ENCODE measurements at regions not wholly inside any gene's neighbourhood (a gene's known extent, or its start where the extent isn't known, plus 50 kb on each side); places are given as distances from the start of the nearest gene placed in this dataset.

- DNase-seq: no peak
- H3K9me3 Mint-ChIP-seq (ENCODE audit: unreplicated experiment): peaks cover 15% of the 10 kb centered on the region
- no peak for TF ChIP-seq CTCF (IDR thresholded peaks at IDR 0.05; ENCODE audit: insufficient read depth in 1 of 2, low read depth in 1 of 2, low read length in 1 of 2, severe bottlenecking in 1 of 2, unreplicated experiment in 1 of 2)
- BruUV-seq (replicated peaks): no TSS peak
- Histone ChIP-seq H3K9me3 (no peaks in the 10 kb centered on the region), H3K27me3 (replicated peaks; ENCODE audit: control insufficient read depth, insufficient read depth, low read length) (no peaks in the 10 kb centered on the region), H3K4me3 (ENCODE audit: low read depth, low read length) (no peak overlapping the region), H3K36me3 (ENCODE audit: control insufficient read depth, insufficient read depth, low read length) (no peaks in the 10 kb centered on the region), H3K4me1 (no peaks in the 10 kb centered on the region)
- no peak overlapping the region for H3K27ac Mint-ChIP-seq (ENCODE audit: unreplicated experiment)
- ChIA-PET CTCF (no interaction called here), POLR2A (no interaction called here)
- no peaks in the 10 kb centered on the region for H3K36me3 Mint-ChIP-seq (ENCODE audit: insufficient read depth, unreplicated experiment)
- H3K27me3 Mint-ChIP-seq (ENCODE audit: insufficient read depth, unreplicated experiment): no peaks in the 10 kb centered on the region
- H3K4me3 Mint-ChIP-seq (ENCODE audit: unreplicated experiment): no peak overlapping the region
- intact Hi-C loops (cut with micrococcal nuclease; ENCODE audit: unreplicated experiment): no loop called here
- H3K4me1 Mint-ChIP-seq (ENCODE audit: low read depth, unreplicated experiment): no peaks in the 10 kb centered on the region
These were observed 687.2 kb downstream of the MATN1 start for GRCh38 chr1:30036229-30036547.

- H3K9me3 ChIP-seq: no peaks in the 10 kb centered on the region
- no peak for TF ChIP-seq CTCF (IDR thresholded peaks at IDR 0.05; ENCODE audit: insufficient read depth in 1 of 2, low read depth in 1 of 2, low read length in 1 of 2, severe bottlenecking in 1 of 2, unreplicated experiment in 1 of 2)
- no peaks in the 10 kb centered on the region for H3K27me3 ChIP-seq (replicated peaks; ENCODE audit: control insufficient read depth, insufficient read depth, low read length)
- intact Hi-C loops (cut with micrococcal nuclease; ENCODE audit: unreplicated experiment): no loop called here
- DNase-seq: no peak
- H3K4me1 Mint-ChIP-seq (ENCODE audit: low read depth, unreplicated experiment): no peaks in the 10 kb centered on the region
- no peaks in the 10 kb centered on the region for H3K36me3 Mint-ChIP-seq (ENCODE audit: insufficient read depth, unreplicated experiment)
- H3K4me1 ChIP-seq: no peaks in the 10 kb centered on the region
- H3K27ac Mint-ChIP-seq (ENCODE audit: unreplicated experiment): no peak overlapping the region
- CTCF ChIA-PET: no interaction called here
- H3K36me3 ChIP-seq (ENCODE audit: control insufficient read depth, insufficient read depth, low read length): no peaks in the 10 kb centered on the region
- peaks cover 16% of the 10 kb centered on the region for H3K9me3 Mint-ChIP-seq (ENCODE audit: unreplicated experiment)
- POLR2A ChIA-PET: no interaction called here
- H3K4me3 ChIP-seq (ENCODE audit: low read depth, low read length): no peak overlapping the region
- H3K27me3 Mint-ChIP-seq (ENCODE audit: insufficient read depth, unreplicated experiment): no peaks in the 10 kb centered on the region
- H3K4me3 Mint-ChIP-seq (ENCODE audit: unreplicated experiment): no peak overlapping the region
- BruUV-seq (replicated peaks): no TSS peak
These were observed 687.7 kb downstream of the MATN1 start for GRCh38 chr1:30035522-30036228.

GRCh38 chr1:30034627-30035521 is 688.5 kb downstream of the MATN1 start:
- no peak overlapping the region for H3K4me3 ChIP-seq (ENCODE audit: low read depth, low read length)
- no peak for DNase-seq
- no peaks in the 10 kb centered on the region for H3K4me1 ChIP-seq
- no TSS peak for BruUV-seq (replicated peaks)
- ChIA-PET POLR2A (no interaction called here), CTCF (no interaction called here)
- H3K9me3 ChIP-seq: no peaks in the 10 kb centered on the region
- no peaks in the 10 kb centered on the region for H3K36me3 ChIP-seq (ENCODE audit: control insufficient read depth, insufficient read depth, low read length)
- Mint-ChIP-seq H3K4me1 (ENCODE audit: low read depth, unreplicated experiment) (no peaks in the 10 kb centered on the region), H3K36me3 (ENCODE audit: insufficient read depth, unreplicated experiment) (no peaks in the 10 kb centered on the region), H3K27me3 (ENCODE audit: insufficient read depth, unreplicated experiment) (no peaks in the 10 kb centered on the region), H3K9me3 (ENCODE audit: unreplicated experiment) (peaks cover 24% of the 10 kb centered on the region), H3K27ac (ENCODE audit: unreplicated experiment) (no peak overlapping the region), H3K4me3 (ENCODE audit: unreplicated experiment) (no peak overlapping the region)
- TF ChIP-seq CTCF (IDR thresholded peaks at IDR 0.05; ENCODE audit: insufficient read depth in 1 of 2, low read depth in 1 of 2, low read length in 1 of 2, severe bottlenecking in 1 of 2, unreplicated experiment in 1 of 2): no peak
- H3K27me3 ChIP-seq (replicated peaks; ENCODE audit: control insufficient read depth, insufficient read depth, low read length): no peaks in the 10 kb centered on the region
- intact Hi-C loops (cut with micrococcal nuclease; ENCODE audit: unreplicated experiment): no loop called here
